ENCODE measurements at regions not wholly inside any gene's neighbourhood (a gene's known extent, or its start where the extent isn't known, plus 50 kb on each side); places are given as distances from the start of the nearest gene placed in this dataset.

DNA sequence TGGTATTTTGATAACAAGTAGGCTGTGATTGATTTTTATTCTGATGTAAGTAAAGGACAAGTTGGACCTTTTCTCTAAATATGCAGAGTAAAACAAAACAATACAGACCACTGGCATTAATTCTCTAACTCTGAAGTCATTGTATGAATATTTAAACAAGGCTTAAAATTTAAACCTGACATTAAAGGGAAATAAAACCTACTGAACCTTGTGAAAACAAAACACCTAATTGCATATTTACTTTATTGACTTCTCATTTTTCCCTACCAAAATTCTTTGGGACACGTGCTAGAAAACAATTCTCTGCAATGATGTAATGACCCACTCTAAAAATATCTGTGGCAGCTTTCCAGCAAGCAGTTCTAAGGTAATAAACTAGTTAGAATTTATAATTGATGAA lies 369.7 kb upstream of the TRAM1L1 start:
- H3K27ac Mint-ChIP-seq, result no peak overlapping the region
- no peak overlapping the region for H3K18ac ChIP-seq (ENCODE audit: insufficient read length, low read depth, low read length)

More for the DNA sequence above, 369.7 kb upstream of the TRAM1L1 start:
- no peaks in the 10 kb centered on the region for H4K20me1 ChIP-seq (ENCODE audit: control insufficient read depth, insufficient read depth, insufficient read length)
- Mint-ChIP-seq H3K36me3 (ENCODE audit: insufficient read depth in 1 of 3, low read depth in 3 of 3) (no peaks in the 10 kb centered on the region), H3K27me3 (ENCODE audit: low read depth) (no peaks in the 10 kb centered on the region), H3K4me3 (no peak overlapping the region), H3K9me3 (peaks cover 0 to 2% of the 10 kb centered on the region in 2 experiments; a peak in 2 of 5 replicates), H3K4me1 (no peaks in the 10 kb centered on the region)
- no peak overlapping the region for H4K8ac ChIP-seq (replicated peaks; ENCODE audit: insufficient read length, low read depth, low read length)
- no peak overlapping the region for H3K9ac ChIP-seq (ENCODE audit: extremely low read depth, insufficient read length, low read length)
- H2AFZ ChIP-seq (ENCODE audit: low read length), result no peak overlapping the region
- no peak overlapping the region for H2BK5ac ChIP-seq (ENCODE audit: insufficient read length, low read length)
- no peak overlapping the region for H3K4me2 ChIP-seq (ENCODE audit: insufficient read depth, insufficient read length, low read length)
- H3K27ac ChIP-seq (ENCODE audit: insufficient read length, low read depth, low read length), result no peak overlapping the region
- no peak overlapping the region for H2BK120ac ChIP-seq (ENCODE audit: low read depth, low read length, poor library complexity, severe bottlenecking)
- no peak overlapping the region for H2BK20ac ChIP-seq (ENCODE audit: low read depth, low read length, poor library complexity, severe bottlenecking)
- H3K56ac ChIP-seq (ENCODE audit: insufficient read length, low read depth, low read length), result no peak overlapping the region
- H3K9me3 ChIP-seq (ENCODE audit: control insufficient read depth, low read depth, low read length), result no peaks in the 10 kb centered on the region
- no peak overlapping the region for H3K4ac ChIP-seq (ENCODE audit: low read depth, low read length)
- no peaks in the 10 kb centered on the region for H3K27me3 ChIP-seq (ENCODE audit: insufficient read depth, low read length)
- H2BK15ac ChIP-seq (ENCODE audit: low read depth, low read length), result no peak overlapping the region
- H3K23ac ChIP-seq (ENCODE audit: insufficient read length, low read depth, low read length), result no peak overlapping the region
- DNase-seq, result no peak
- H2BK12ac ChIP-seq (ENCODE audit: insufficient read length, low read depth, low read length), result no peak overlapping the region
- no peak overlapping the region for H3K14ac ChIP-seq (ENCODE audit: insufficient read depth, low read length)
- no peaks in the 10 kb centered on the region for H3K4me1 ChIP-seq (ENCODE audit: insufficient read depth, low read length)
- no peak overlapping the region for H4K5ac ChIP-seq (ENCODE audit: insufficient read length, low read depth, low read length)
- H3T11ph ChIP-seq (ENCODE audit: low read length), result no peak overlapping the region
- no CpG with 5 or more reads among the region's 1 CpG for WGBS (ENCODE audit: extremely low coverage, insufficient read length, low lambda C conversion rate)
- H3K23me2 ChIP-seq (ENCODE audit: insufficient read length, low read depth, low read length, poor library complexity, severe bottlenecking), result no peaks in the 10 kb centered on the region
- no peaks in the 10 kb centered on the region for H3K79me2 ChIP-seq (ENCODE audit: insufficient read depth, low read length)
- no peak overlapping the region for H4K91ac ChIP-seq (ENCODE audit: insufficient read length, low read depth, low read length)
- no peak overlapping the region for H2AK5ac ChIP-seq (ENCODE audit: insufficient read length, low read length)
- H3K79me1 ChIP-seq (ENCODE audit: insufficient read depth, low read depth, low read length, poor library complexity, severe bottlenecking), result no peaks in the 10 kb centered on the region
- TF ChIP-seq, protein P1, sequence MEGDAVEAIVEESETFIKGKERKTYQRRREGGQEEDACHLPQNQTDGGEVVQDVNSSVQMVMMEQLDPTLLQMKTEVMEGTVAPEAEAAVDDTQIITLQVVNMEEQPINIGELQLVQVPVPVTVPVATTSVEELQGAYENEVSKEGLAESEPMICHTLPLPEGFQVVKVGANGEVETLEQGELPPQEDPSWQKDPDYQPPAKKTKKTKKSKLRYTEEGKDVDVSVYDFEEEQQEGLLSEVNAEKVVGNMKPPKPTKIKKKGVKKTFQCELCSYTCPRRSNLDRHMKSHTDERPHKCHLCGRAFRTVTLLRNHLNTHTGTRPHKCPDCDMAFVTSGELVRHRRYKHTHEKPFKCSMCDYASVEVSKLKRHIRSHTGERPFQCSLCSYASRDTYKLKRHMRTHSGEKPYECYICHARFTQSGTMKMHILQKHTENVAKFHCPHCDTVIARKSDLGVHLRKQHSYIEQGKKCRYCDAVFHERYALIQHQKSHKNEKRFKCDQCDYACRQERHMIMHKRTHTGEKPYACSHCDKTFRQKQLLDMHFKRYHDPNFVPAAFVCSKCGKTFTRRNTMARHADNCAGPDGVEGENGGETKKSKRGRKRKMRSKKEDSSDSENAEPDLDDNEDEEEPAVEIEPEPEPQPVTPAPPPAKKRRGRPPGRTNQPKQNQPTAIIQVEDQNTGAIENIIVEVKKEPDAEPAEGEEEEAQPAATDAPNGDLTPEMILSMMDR (conservative IDR thresholded peaks at IDR 0.05), result no peak

Measured in H9 (cell line).